ENCODE measurements at regions not wholly inside any gene's neighbourhood (a gene's known extent, or its start where the extent isn't known, plus 50 kb on each side); places are given as distances from the start of the nearest gene placed in this dataset.
"Not testable (repeated sequence)": the region's sequence is repeated elsewhere in the genome, so short reads cannot be mapped to it uniquely, and the experiment has no call there.

DNA sequence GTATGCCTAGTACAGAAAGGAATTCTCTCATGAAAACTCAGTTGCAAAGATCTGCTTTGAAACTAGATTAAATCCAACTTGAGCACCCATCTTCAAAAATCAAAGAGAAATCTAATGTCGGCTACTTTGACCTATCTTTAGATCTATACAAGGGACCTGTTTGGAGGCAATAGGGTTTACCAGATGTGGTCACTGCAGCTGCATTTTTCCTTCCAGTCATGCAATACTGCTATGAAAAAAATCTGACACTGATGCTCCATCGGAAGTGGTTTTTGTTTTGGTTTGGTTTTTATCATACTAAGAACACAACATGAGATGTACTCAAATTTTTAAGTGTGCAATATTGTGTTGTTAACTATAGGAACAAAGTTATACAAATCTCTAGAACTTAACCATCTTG is 169.5 kb downstream of the BCHE start:
- CTCF ChIA-PET = no interaction called here
- Histone ChIP-seq H3K36me3 (ENCODE audit: control insufficient read depth, insufficient read depth, low read length) (no peaks in the 10 kb centered on the region), H3K4me1 (no peaks in the 10 kb centered on the region), H3K9me3 (no peaks in the 10 kb centered on the region), H3K4me3 (ENCODE audit: low read depth, low read length) (no peak overlapping the region), H3K27me3 (replicated peaks; ENCODE audit: control insufficient read depth, insufficient read depth, low read length) (no peaks in the 10 kb centered on the region)
- Mint-ChIP-seq H3K36me3 (ENCODE audit: insufficient read depth, unreplicated experiment) (no peaks in the 10 kb centered on the region), H3K9me3 (ENCODE audit: unreplicated experiment) (no peaks in the 10 kb centered on the region), H3K27ac (ENCODE audit: unreplicated experiment) (no peak overlapping the region), H3K4me3 (ENCODE audit: unreplicated experiment) (no peak overlapping the region), H3K4me1 (ENCODE audit: low read depth, unreplicated experiment) (no peaks in the 10 kb centered on the region), H3K27me3 (ENCODE audit: insufficient read depth, unreplicated experiment) (peaks cover 2% of the 10 kb centered on the region)
- POLR2A ChIA-PET = no interaction called here
- no TSS peak for BruUV-seq (replicated peaks)
- no peak for DNase-seq
- intact Hi-C loops (cut with micrococcal nuclease; ENCODE audit: unreplicated experiment) = no loop called here
- TF ChIP-seq, protein P1, sequence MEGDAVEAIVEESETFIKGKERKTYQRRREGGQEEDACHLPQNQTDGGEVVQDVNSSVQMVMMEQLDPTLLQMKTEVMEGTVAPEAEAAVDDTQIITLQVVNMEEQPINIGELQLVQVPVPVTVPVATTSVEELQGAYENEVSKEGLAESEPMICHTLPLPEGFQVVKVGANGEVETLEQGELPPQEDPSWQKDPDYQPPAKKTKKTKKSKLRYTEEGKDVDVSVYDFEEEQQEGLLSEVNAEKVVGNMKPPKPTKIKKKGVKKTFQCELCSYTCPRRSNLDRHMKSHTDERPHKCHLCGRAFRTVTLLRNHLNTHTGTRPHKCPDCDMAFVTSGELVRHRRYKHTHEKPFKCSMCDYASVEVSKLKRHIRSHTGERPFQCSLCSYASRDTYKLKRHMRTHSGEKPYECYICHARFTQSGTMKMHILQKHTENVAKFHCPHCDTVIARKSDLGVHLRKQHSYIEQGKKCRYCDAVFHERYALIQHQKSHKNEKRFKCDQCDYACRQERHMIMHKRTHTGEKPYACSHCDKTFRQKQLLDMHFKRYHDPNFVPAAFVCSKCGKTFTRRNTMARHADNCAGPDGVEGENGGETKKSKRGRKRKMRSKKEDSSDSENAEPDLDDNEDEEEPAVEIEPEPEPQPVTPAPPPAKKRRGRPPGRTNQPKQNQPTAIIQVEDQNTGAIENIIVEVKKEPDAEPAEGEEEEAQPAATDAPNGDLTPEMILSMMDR (IDR thresholded peaks at IDR 0.05; ENCODE audit: insufficient read depth in 1 of 2, low read depth in 1 of 2, low read length in 1 of 2, severe bottlenecking in 1 of 2, unreplicated experiment in 1 of 2) = no peak

- H3K9me3 Mint-ChIP-seq (ENCODE audit: unreplicated experiment) = no peaks in the 10 kb centered on the region
- intact Hi-C loops (cut with micrococcal nuclease; ENCODE audit: unreplicated experiment) = no loop called here
- H3K36me3 Mint-ChIP-seq (ENCODE audit: insufficient read depth, unreplicated experiment) = no peaks in the 10 kb centered on the region
- CTCF ChIA-PET = no interaction called here
- Histone ChIP-seq H3K4me1 (no peaks in the 10 kb centered on the region), H3K36me3 (ENCODE audit: control insufficient read depth, insufficient read depth, low read length) (no peaks in the 10 kb centered on the region), H3K27me3 (replicated peaks; ENCODE audit: control insufficient read depth, insufficient read depth, low read length) (no peaks in the 10 kb centered on the region), H3K4me3 (ENCODE audit: low read depth, low read length) (no peak overlapping the region), H3K9me3 (no peaks in the 10 kb centered on the region)
- no TSS peak for BruUV-seq (replicated peaks)
- no peak for DNase-seq
- POLR2A ChIA-PET = no interaction called here
- H3K4me3 Mint-ChIP-seq (ENCODE audit: unreplicated experiment) = no peak overlapping the region
- TF ChIP-seq, protein P1 (IDR thresholded peaks at IDR 0.05; ENCODE audit: insufficient read depth in 1 of 2, low read depth in 1 of 2, low read length in 1 of 2, severe bottlenecking in 1 of 2, unreplicated experiment in 1 of 2) = no peak
- H3K27me3 Mint-ChIP-seq (ENCODE audit: insufficient read depth, unreplicated experiment) = no peaks in the 10 kb centered on the region
- H3K27ac Mint-ChIP-seq (ENCODE audit: unreplicated experiment) = no peak overlapping the region
- no peaks in the 10 kb centered on the region for H3K4me1 Mint-ChIP-seq (ENCODE audit: low read depth, unreplicated experiment)
Measured at GRCh38 chr3:165658027-165658426, 179.2 kb downstream of the BCHE start.

DNA sequence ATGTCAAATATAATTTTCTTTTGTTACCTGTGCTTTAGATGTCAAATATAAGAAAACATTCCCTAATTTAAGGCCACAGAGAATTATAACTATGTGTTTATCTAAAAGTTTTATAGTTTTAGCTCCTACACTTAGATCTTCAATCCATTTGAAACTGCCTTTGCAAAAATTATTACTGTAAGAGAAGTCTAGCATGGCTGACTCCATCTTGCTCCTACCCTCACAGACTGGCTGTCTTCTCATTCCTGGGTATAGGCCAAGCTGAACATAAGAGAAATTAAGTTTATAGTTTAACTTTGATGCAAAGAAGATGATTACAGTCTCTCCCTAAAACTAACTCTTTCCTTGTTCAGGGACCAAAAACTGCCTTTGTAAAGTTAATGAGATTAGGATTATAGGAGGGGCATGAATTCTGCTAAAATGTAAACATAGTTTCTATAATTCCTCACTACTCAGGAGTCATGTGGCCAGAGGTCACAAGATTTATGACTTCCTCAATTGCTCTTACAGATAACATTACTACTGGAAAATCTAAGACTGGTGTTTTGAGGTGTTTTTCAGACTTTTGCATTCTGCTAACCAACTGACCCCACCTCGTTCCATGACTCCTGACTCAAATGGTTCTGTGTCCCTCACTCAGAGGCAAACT is 184.0 kb downstream of the BCHE start:
- no peaks in the 10 kb centered on the region for H3K4me1 Mint-ChIP-seq (ENCODE audit: low read depth, unreplicated experiment)
- no peak overlapping the region for H3K4me3 Mint-ChIP-seq (ENCODE audit: unreplicated experiment)
- POLR2A ChIA-PET = no interaction called here

DNA sequence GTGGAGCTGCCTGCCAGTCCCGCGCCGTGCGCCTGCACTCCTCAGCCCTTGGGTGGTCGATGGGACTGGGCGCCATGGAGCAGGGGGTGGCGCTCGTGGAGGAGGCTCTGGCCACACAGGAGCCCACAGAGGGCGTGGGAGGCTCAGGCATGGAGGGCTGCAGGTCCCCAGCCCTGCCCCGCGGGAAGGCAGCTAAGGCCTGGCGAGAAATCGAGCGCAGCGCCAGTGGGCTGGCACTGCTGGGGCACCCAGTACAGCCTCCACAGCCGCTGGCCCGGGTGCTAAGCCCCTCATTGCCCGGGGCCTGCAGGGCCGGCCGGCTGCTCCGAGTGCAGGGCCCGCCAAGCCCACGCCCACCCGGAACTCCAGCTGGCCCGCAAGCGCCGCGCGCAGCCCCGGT is 187.9 kb downstream of the BCHE start:
- POLR2A ChIA-PET; H3K27me3 Mint-ChIP-seq (ENCODE audit: insufficient read depth, unreplicated experiment); H3K4me3 ChIP-seq (ENCODE audit: low read depth, low read length); DNase-seq; H3K27ac Mint-ChIP-seq (ENCODE audit: unreplicated experiment); BruUV-seq (replicated peaks); H3K4me1 ChIP-seq; intact Hi-C loops (cut with micrococcal nuclease; ENCODE audit: unreplicated experiment); H3K4me1 Mint-ChIP-seq (ENCODE audit: low read depth, unreplicated experiment); CTCF ChIA-PET; H3K36me3 Mint-ChIP-seq (ENCODE audit: insufficient read depth, unreplicated experiment); H3K36me3 ChIP-seq (ENCODE audit: control insufficient read depth, insufficient read depth, low read length); H3K27me3 ChIP-seq (replicated peaks; ENCODE audit: control insufficient read depth, insufficient read depth, low read length); H3K9me3 ChIP-seq; H3K4me3 Mint-ChIP-seq (ENCODE audit: unreplicated experiment); H3K9me3 Mint-ChIP-seq (ENCODE audit: unreplicated experiment): not testable (repeated sequence)

More for the DNA sequence above, 184.0 kb downstream of the BCHE start:
- Histone ChIP-seq H3K36me3 (ENCODE audit: control insufficient read depth, insufficient read depth, low read length) (no peaks in the 10 kb centered on the region), H3K9me3 (no peaks in the 10 kb centered on the region), H3K4me3 (ENCODE audit: low read depth, low read length) (no peak overlapping the region), H3K4me1 (no peaks in the 10 kb centered on the region), H3K27me3 (replicated peaks; ENCODE audit: control insufficient read depth, insufficient read depth, low read length) (no peaks in the 10 kb centered on the region)
- intact Hi-C loops (cut with micrococcal nuclease; ENCODE audit: unreplicated experiment) = no loop called here
- DNase-seq = no peak
- Mint-ChIP-seq H3K27ac (ENCODE audit: unreplicated experiment) (no peak overlapping the region), H3K9me3 (ENCODE audit: unreplicated experiment) (no peaks in the 10 kb centered on the region), H3K36me3 (ENCODE audit: insufficient read depth, unreplicated experiment) (no peaks in the 10 kb centered on the region), H3K27me3 (ENCODE audit: insufficient read depth, unreplicated experiment) (no peaks in the 10 kb centered on the region)
- CTCF ChIA-PET = no interaction called here
- no TSS peak for BruUV-seq (replicated peaks)
- TF ChIP-seq, protein P1 (IDR thresholded peaks at IDR 0.05; ENCODE audit: insufficient read depth in 1 of 2, low read depth in 1 of 2, low read length in 1 of 2, severe bottlenecking in 1 of 2, unreplicated experiment in 1 of 2) = no peak
